Peyer's patch (tissue), 4 donors: ENCODE measurements at regions not wholly inside any gene's neighbourhood (a gene's known extent, or its start where the extent isn't known, plus 50 kb on each side); places are given as distances from the start of the nearest gene placed in this dataset.

Source experiments
- CTCF ChIP-seq, 6 experiments: fragments of 450-650 bp in 4 of 6; fragments of 200-600 bp in 2 of 6; sonication (generic) in 1 of 6; IDR thresholded peaks; one replicate each; pipeline ENCODE4 v1.5.1; 2017 to 2019; ENCODE audit warnings: antibody characterized with exemption in 6 of 6, mild to moderate bottlenecking in 3 of 6, moderate library complexity in 1 of 6
- POLR2A ChIP-seq, 2 donors: fragments of 450-650 bp; IDR thresholded peaks; one replicate each; pipeline ENCODE4 v1.5.1; 2017; ENCODE audit warnings: antibody characterized with exemption in 2 of 2, mild to moderate bottlenecking in 2 of 2, moderate library complexity in 2 of 2

- TF ChIP-seq CTCF (IDR thresholded peaks at IDR 0.05): no peak
- TF ChIP-seq POLR2A (IDR thresholded peaks at IDR 0.05): no peak
Measured at GRCh38 chrX:39493168-39493567, 604.6 kb downstream of the BCOR start.
